A673 (cell line): ENCODE measurements at regions not wholly inside any gene's neighbourhood (a gene's known extent, or its start where the extent isn't known, plus 50 kb on each side); places are given as distances from the start of the nearest gene placed in this dataset.

Source experiments
- BruUV-seq: library from RNA; stranded (reverse); fragments of 400-500 nt; replicated peaks from 2 replicates; lab custom pipeline; 2021; lab: Mats Ljungman, UMichigan
- CTCF ChIA-PET: fragments of 300-600 bp; sonication (Branson Sonifier 250); formaldehyde crosslinking; loops from one replicate; lab custom pipeline; 2022; ENCODE audit warnings: antibody characterized with exemption; lab: Charles Lee
- POLR2A ChIA-PET: fragments of 300-600 bp; sonication (Branson Sonifier 250); formaldehyde crosslinking; loops from one replicate; lab custom pipeline; 2022; ENCODE audit warnings: antibody characterized with exemption; ENCODE audit not compliant: low non-redundant PET; lab: Charles Lee
- DNase-seq: peaks from one replicate; pipeline ENCODE4 v3.0.0-alpha.2; 2015; ENCODE audit warnings: low spot score
- H3K27ac ChIP-seq: fragments of 200-600 bp; sonication (generic); 2 replicates; pipeline ENCODE4 v1.5.1; 2016; ENCODE audit warnings: mixed run types, low read depth, mild to moderate bottlenecking, mixed read lengths, antibody characterized with exemption, low read length; ENCODE audit not compliant: poor library complexity, severe bottlenecking
- H3K27me3 ChIP-seq: fragments of 200-600 bp; sonication (generic); replicated peaks from 2 replicates; pipeline ENCODE4 v1.6.1; 2017; ENCODE audit warnings: mixed run types, low read depth, mild to moderate bottlenecking, mixed read lengths, antibody characterized with exemption, low read length; ENCODE audit not compliant: insufficient read depth, poor library complexity
- H3K36me3 ChIP-seq: fragments of 200-600 bp; sonication (generic); 2 replicates; pipeline ENCODE4 v1.6.1; 2016; ENCODE audit warnings: mixed run types, mild to moderate bottlenecking, mixed read lengths, antibody characterized with exemption, low read length; ENCODE audit not compliant: insufficient read depth, poor library complexity, severe bottlenecking
- H3K4me1 ChIP-seq: fragments of 200-600 bp; sonication (generic); 2 replicates; pipeline ENCODE4 v1.6.1; 2017; ENCODE audit warnings: mixed run types, mild to moderate bottlenecking, mixed read lengths, antibody characterized with exemption, low read length; ENCODE audit not compliant: insufficient read depth, poor library complexity, severe bottlenecking
- H3K4me3 ChIP-seq: fragments of 200-600 bp; sonication (generic); 2 replicates; pipeline ENCODE4 v1.5.1; 2016; ENCODE audit warnings: low read depth, mixed run types, mild to moderate bottlenecking, mixed read lengths, low read length; ENCODE audit not compliant: poor library complexity, severe bottlenecking
- H3K9me3 ChIP-seq: fragments of 200-600 bp; sonication (generic); 2 replicates; pipeline ENCODE4 v1.6.1; 2016; ENCODE audit warnings: mixed run types, low read depth, mild to moderate bottlenecking, mixed read lengths, antibody characterized with exemption, low read length; ENCODE audit not compliant: poor library complexity, severe bottlenecking
- CTCF ChIP-seq: fragments of 300-800, 200-600 bp; sonication (generic); conservative IDR thresholded peaks from 2 replicates; pipeline ENCODE4 v1.5.1; 2017; ENCODE audit warnings: low read depth, mild to moderate bottlenecking, antibody characterized with exemption, low read length, moderate library complexity, mixed read lengths
- EZH2 ChIP-seq: fragments of 200-600 bp; sonication (generic); IDR thresholded peaks from 2 replicates; pipeline ENCODE4 v1.6.1; 2017; ENCODE audit warnings: borderline replicate concordance, low read depth, mild to moderate bottlenecking, mixed read lengths, antibody characterized with exemption, low read length; ENCODE audit not compliant: poor library complexity, severe bottlenecking
- intact Hi-C: fragments of 100-400 bp; cut with micrococcal nuclease; formaldehyde crosslinking; loops from one replicate; pipeline ENCODE4 v1.10.0; 2022; ENCODE audit not compliant: unreplicated experiment

DNA sequence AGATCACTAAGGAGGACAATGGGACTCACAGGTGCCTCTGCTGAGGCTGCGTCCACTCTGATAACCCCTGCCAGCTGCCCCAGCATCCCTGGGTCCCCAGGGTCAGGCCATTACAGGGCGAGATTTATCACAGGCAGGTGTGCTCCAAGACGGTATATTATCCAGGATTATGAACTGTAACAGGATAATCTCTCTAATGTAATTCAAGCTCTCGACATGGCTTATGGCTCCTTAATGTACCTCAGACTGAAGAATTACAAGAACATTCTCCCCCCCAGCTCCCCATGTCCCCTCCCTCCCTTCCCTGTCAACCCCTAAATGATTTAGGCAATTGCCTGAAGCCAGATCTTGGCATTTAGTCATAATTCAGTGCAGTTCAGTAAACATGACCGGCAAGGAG, 86.8 kb downstream of the NCR2 start:
- no peaks in the 10 kb centered on the region for H3K4me1 ChIP-seq
- DNase-seq, result no peak
- no peak overlapping the region for H3K4me3 ChIP-seq
- H3K36me3 ChIP-seq, result no peaks in the 10 kb centered on the region
- peaks cover 2% of the 10 kb centered on the region for H3K27me3 ChIP-seq
- ChIA-PET POLR2A (no interaction called here), CTCF (interaction anchor here (1.0 kb wide), 1 partner anchor 260 kb away, joined by 4 read pairs; no protein-coding TSS in a partner anchor)
- intact Hi-C loops, result no loop called here
- BruUV-seq, result no TSS peak
- no peaks in the 10 kb centered on the region for H3K9me3 ChIP-seq
- H3K27ac ChIP-seq, result no peak overlapping the region
- no peak for TF ChIP-seq EZH2

DNA sequence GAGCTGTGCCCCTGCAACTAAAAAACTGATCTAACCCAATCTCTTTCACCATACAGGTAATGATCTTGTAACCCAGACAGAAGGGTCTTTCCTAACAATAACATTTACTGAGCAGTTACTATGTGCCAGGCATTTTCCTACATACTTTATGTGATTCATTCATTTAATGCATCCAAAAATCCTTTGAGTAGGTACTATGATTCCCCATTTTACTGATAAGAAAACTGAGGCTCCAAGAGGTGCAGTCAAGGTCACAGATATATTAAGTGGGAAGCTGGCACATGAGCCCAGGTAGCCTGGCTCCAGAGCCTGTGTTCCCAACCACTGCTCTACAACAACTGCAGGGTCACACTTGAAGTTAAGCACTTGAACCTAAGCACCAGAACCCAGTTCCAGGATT, 87.6 kb downstream of the NCR2 start:
- Histone ChIP-seq H3K27me3 (peaks cover 6% of the 10 kb centered on the region), H3K36me3 (no peaks in the 10 kb centered on the region), H3K9me3 (no peaks in the 10 kb centered on the region), H3K4me3 (no peak overlapping the region), H3K4me1 (peaks cover 7% of the 10 kb centered on the region), H3K27ac (no peak overlapping the region)
- CTCF ChIA-PET, result interaction anchor here (0.6 to 0.8 kb wide), 2 partner anchors 169 to 254 kb away, joined by 3 to 4 read pairs; no protein-coding TSS in a partner anchor
- no TSS peak for BruUV-seq
- no peak for DNase-seq
- intact Hi-C loops, result no loop called here
- POLR2A ChIA-PET, result no interaction called here
- TF ChIP-seq EZH2 (no peak), CTCF (no peak)

DNA sequence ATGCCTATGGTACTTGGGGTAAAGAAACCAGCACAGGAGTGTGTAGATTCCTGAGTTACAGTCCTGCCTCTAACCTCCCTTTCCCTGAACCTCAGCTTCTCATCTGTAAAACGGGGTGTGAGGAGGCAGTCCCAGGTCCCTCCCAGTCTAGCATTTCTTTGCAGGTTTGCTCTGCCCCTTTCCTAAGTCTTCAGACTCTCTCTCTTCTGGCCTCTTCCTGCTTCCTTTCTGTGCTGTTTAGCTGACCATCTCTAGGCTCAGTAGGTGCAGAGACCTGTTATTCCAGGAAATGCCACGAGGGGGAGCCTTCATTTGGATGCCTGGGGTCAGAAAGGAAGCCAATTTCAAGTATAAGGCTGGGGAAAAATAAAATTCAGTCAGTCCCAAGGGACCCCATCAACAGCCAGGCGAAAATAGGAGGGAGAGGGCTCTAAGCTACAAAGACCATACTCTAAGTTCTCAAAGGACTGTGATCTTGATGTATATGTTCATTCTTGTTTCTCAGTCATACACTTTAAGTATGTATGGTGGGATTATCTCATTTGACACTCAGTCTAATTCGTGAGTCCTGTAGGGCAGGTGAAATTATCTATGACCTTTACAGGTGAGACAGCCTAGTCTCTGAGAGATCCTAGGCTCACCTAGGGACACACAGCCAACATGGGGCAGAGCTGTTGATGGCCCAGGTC, 89.1 kb downstream of the NCR2 start:
- H3K27me3 ChIP-seq, result peaks cover 6% of the 10 kb centered on the region
- POLR2A ChIA-PET, result interaction anchor here (0.6 kb wide), 2 partner anchors 590 to 1322 kb away, joined by 3 to 4 read pairs; partner anchors contain the start of gene TBCC
- BruUV-seq, result no TSS peak

More for the DNA sequence above, 89.1 kb downstream of the NCR2 start:
- DNase-seq, result peak; percentile 89
- H3K4me1 ChIP-seq, result peaks cover 19% of the 10 kb centered on the region
- no peak for TF ChIP-seq EZH2
- TF ChIP-seq CTCF, result peak; percentile 93
- CTCF ChIA-PET, result interaction anchor here (0.6 to 1.8 kb wide), 9 partner anchors 16 to 349 kb away, joined by 3 to 9 read pairs (median 3); no protein-coding TSS in a partner anchor
- H3K4me3 ChIP-seq, result no peak overlapping the region
- intact Hi-C loops, result loop anchor here (1.0 kb wide), 2 partner anchors 168 to 259 kb away; no protein-coding TSS in a partner anchor
- no peak overlapping the region for H3K27ac ChIP-seq
- no peaks in the 10 kb centered on the region for H3K36me3 ChIP-seq
- H3K9me3 ChIP-seq, result no peaks in the 10 kb centered on the region
